ENCODE measurements at regions not wholly inside any gene's neighbourhood (a gene's known extent, or its start where the extent isn't known, plus 50 kb on each side); places are given as distances from the start of the nearest gene placed in this dataset.

DNA sequence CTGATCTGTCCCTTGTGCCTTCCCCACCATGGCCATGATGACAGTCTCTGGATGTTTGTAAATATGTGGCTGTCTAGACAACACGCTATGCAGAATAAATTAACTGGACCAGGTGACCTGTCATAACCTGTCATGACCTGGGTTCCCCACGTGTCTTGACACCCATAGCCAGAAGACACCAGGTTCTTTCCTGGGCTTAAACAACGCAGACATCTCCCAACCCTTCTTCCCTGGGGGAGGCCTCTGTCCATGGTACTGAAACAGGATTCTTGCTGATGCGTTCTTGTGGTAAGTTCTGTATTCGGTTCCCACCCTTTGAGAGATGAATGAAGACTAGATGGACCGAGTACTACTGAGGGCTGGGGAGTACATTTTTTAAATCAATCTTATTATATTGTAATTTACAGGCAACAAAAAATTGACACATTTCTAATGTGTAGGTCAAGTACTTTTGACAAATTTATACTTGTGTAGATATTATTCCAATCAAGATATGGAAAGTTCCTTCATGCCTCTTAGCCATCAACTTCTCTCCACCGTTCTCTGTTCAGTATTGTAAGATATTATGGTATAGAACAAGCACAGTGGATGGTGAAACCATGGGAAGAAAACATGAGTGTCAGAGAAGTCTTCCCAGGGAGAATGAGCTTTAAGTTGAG, 738.8 kb downstream of the PTPRU start:
- TF ChIP-seq POLR2A (IDR thresholded peaks at IDR 0.05; ENCODE audit: low read length) (no peak), GATA1 (IDR thresholded peaks at IDR 0.05; ENCODE audit: low read depth, low read length) (no peak)

Data from erythroblast (primary cell).